GM19239 (cell line): ENCODE measurements at regions not wholly inside any gene's neighbourhood (a gene's known extent, or its start where the extent isn't known, plus 50 kb on each side); places are given as distances from the start of the nearest gene placed in this dataset.

Experiments
- DNase-seq: peaks from one replicate; pipeline ENCODE4 v3.0.0; 2011; ENCODE audit warnings: low spot score; ENCODE audit not compliant: insufficient read length
- FAIRE-seq: peaks from 2 replicates; lab custom pipeline; 2011; peaks lifted over from hg19 to GRCh38; lab: Jason Lieb, UNC

DNA sequence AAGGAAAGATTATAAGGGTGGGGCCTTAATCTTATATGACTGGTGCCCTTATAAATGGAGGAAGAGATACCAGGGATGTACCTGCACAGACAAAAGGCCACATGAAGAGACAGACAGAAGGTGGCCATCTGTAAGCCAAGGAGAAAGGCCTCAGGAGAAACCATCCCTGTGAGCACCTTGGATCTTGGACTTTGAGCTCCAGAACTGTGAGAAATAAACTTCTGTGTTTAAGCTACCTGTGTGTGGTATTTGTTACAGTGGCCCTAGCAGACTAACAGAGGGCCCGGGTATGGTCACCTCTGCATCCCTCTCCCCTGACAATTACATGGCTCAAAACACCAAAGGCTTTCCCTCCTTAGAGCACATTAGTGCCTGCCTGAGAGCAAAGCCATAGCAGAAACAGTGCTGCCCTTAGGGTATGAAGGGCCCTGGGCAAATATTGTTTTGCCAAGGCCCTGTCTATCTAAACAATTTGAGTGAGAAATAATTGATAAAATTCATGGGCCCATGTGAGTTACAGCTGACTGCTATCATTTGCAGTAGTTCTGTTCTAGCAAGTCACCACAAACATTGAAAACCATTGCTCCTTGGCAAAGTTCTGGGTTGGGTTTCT, 109.3 kb upstream of the MYCN start:
- FAIRE-seq (no peak), DNase-seq (no peak)

GRCh38 chr2:15832030-15832709, 108.2 kb upstream of the MYCN start:
- no peak for DNase-seq
- no peak for FAIRE-seq

DNA sequence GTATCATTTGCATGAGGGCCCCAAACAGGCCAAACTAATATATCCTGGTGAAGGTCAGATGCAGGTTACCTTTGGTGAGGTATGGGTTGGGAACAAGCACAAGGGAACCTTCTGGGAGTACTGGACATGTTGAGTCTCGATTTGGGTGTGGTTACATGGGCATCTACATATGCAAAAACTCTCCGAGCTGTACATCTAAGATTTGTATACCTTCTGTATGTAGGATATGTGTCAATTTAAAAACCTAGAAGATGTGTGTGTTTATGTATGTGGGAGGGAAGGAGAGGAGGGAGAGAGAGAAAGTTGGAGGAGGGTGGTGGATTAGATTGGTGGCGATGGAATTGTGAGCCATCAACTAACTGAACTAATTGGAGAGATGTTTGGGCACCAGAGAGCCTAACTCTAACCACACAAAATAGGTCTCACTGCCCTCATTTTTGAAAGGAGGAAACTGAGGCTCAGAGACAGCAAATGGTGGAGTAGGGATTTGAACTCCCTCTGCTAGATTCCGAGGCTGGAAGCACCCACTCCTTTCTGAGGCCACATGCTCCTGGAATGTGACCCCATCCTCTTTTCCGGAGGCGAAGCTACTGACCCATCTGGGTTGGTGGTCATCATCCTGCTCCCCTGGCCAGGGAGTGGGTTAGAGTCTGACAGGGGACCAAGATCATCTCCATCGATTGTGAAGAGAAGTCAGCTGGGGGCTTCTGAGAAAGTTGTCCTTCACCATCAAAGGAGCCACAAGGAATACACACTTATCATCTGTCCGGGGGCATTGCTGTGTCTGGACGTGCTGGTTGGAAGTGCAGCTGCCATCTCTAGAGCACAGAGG, 107.3 kb upstream of the MYCN start:
- FAIRE-seq: no peak
- DNase-seq: no peak

GRCh38 chr2:15833731-15834130, 106.6 kb upstream of the MYCN start:
- FAIRE-seq: no peak
- DNase-seq: no peak

DNA sequence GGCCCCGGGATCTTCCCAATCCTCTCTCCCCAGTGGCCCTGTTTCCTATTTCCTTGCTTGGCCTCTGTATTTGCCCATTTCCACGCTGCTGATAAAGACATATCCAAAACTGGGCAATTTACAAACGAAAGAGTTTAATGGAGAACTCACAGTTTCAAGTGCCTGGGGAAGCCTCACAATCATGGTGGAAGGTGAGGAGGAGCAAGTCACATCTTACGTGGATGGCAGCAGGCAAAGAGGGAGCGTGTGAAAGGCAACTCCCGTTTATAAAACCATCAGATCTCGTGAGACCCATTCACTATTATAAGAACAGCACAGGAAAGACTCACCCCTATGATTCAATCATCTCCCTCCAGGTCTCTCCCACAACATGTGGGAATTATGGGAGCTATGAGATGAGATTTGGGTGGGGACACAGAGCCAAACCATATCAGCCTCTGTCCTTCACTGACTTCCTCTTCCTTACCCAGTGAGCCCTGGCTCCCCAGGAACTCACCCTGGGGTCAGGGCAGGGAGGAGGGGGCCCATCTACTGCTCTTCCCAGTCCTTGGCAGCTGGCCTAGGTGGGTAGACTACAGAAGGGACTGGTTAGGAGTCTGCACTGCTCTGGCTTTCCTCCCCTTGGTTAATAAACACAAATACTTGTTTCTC, 105.8 kb upstream of the MYCN start:
- no peak for FAIRE-seq
- DNase-seq: no peak

- FAIRE-seq: no peak
- no peak for DNase-seq
Measured at GRCh38 chr2:15835991-15836688, 104.2 kb upstream of the MYCN start.

DNA sequence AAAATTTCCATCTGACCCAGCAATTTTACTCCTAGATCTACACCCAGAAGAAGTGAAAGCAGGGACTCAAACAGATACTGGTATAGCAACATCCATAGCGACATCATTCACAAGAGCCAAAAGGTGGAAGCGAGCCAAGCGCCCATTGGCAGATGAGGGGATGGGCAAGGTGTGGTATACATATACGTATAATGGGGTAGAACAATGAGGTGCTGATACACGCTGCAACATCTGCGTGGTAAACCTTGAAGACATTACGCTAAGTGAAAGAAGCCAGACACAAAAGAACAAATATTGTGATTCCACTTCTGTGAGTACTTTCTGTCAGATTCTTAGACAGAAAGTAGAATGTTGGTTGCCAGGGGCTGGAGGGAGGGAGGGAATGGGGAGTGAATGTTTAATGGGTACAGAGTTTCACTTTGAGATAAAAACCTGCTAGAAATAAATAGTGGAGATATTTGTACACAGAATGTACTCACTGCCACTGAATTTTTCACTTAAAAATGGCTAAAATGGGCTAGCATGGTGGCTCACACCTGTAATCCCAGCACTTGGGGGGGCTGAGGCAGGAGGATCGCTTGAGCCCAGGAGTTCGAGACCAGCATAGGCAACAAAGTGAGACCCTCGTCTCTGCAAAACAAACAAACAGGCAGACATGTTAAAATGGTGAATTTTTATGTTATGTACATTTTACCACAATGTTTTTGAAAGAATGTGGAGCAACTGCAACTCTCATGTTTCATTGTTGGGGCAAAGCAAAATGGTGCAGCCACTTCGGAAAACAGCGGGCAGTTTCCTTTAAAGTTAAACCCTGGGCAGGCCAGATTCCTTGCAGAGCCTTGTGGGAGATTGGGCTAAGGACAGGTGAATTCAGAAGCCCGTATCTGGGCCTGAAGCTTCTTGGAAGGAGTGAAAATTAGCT, 103.4 kb upstream of the MYCN start:
- no peak for FAIRE-seq

GRCh38 chr2:15838481-15839090, 101.8 kb upstream of the MYCN start:
- FAIRE-seq (no peak), DNase-seq (no peak)

More for the DNA sequence above, 103.4 kb upstream of the MYCN start:
- no peak for DNase-seq

- DNase-seq (no peak), FAIRE-seq (no peak)
Measured at GRCh38 chr2:15839426-15840124, 100.8 kb upstream of the MYCN start.

DNA sequence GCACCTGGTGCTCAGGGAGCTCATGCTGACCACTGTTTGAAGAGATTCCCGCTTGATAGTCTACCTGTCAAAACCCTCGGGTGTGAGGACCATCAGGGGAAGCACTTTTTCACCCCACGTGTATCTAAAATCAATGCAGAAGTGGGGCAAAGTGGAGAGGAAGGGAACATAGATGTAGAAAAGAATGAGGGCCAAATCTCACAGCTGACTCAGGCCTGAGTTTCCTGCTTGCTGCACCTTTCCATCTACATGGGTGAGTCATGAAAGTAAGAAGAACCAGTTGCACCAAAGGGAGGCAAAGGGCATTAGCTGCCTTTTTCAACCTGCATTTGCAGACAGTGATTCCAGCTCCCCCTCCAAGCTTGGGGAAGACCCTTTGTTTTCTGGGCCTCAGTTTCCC, 100.2 kb upstream of the MYCN start:
- FAIRE-seq: no peak
- DNase-seq: no peak

DNA sequence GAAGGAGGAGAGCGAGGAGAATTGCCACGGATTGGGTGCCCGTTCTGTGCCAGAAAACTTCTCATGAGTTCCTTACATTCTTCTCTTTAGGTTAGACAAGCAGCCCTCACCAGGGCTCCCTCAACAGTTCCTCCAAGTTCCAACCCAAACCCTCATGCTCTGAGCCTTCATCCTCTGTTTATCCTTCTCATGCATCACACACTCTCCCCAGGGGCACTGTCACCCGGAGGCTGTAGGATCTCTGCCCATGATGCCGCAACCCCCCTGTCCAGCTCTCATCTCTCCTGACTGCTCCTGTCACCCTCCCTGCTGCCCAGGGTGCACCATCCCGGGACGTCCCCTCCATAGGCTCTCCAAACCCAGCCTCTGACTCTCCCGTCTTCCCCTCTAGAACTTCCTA, 99.4 kb upstream of the MYCN start:
- FAIRE-seq (no peak), DNase-seq (no peak)

- FAIRE-seq: no peak
- DNase-seq: no peak
Measured at GRCh38 chr2:15841776-15842560, 98.4 kb upstream of the MYCN start.

DNA sequence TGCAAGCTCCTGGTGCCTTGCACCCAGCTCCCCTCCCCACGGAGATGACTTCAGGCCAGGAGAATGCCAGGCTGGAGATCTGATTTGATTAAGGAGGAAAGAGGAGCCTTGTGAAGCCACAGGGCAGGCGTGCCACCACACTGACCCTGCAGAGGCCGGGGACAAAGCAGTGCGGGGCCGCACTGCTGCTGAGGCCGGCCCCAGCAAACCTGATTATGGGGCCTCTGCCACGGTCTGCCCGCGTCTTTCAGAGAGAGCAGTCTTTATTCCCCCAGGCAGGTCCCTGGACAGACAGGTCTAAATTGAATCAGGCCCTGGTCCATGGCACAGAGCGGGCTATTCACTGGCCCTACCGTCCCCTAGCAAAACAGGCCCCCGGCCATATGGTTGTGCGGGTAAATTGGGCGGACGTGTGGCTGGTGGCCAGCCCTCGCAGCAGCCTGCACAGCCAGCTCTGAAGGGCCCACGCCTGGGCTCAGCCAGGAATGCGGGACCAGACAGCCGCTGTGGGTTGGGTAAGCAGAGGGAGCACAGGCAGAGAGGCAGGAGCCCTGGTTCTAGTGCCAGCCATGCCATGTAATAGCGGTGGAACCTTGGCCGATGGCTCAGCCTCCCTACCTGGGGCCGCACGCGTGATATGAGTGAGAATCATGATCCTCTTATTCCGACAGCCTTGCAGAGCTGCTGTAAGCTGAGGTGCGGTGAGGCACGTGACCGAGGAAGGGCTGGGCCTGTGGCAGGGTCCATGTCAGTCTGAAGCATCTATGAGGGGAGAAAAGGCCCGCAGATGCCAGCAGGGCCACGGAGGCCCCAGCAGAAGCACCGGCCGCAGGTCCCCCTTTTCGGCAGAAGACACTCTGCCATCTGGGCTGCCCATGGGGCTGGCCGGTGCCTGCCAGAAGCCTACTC, 97.3 kb upstream of the MYCN start:
- DNase-seq: no peak
- no peak for FAIRE-seq

DNA sequence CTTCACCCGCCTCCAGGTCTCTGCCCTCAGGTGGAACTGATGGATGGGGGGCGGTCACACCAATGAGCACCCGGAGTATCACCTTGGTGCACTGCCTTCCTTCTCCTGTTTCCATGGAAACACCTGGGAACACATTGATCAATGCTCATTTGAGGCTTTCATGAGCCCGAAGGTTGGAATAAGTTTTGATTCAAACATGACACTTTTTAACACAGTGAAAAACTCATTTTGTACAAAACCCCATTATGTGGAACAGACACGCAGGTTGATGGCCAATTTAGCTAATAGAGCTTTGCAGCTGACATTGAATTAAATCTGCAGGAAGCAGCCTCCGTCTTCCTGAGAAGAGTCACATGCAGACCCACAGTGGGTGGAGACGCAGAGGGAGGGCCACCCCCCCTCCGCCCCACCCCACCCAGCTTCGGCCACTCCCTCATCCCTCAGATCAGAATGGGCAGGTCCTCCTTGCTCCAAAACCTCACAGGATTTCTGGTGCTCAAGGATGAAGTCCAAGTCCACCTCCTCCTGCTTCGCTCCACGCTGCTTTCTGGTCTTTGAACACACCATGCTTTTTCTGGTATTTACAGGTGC, 96.0 kb upstream of the MYCN start:
- FAIRE-seq (no peak), DNase-seq (no peak)

DNA sequence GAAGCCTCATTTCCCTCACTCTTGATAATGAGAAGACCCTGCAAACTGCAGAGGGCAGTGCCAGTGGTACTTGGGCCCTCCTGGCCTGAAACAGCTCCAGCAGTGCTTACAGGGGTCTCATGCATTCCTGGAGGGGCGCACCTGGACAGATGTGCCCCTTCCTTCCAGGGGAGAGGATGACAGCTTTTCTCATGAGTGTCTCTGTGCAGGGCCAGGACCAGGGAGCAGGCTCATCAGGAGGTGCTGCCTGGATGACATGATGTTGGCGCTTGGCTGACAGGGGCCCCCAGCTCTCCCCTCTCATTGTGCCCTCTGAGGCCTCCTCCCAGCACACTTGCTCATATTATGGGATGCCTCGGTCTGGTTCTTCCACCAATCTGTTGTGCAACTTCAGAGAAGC, 95.1 kb upstream of the MYCN start:
- FAIRE-seq (no peak), DNase-seq (no peak)

GRCh38 chr2:15845737-15846405, 94.5 kb upstream of the MYCN start:
- FAIRE-seq (no peak), DNase-seq (no peak)
